Endothelial cell (in vitro differentiated cells): ENCODE measurements at regions not wholly inside any gene's neighbourhood (a gene's known extent, or its start where the extent isn't known, plus 50 kb on each side); places are given as distances from the start of the nearest gene placed in this dataset.

ENCODE experiments used
- DNase-seq: peaks from one replicate; pipeline ENCODE4 v3.0.0; 2021; ENCODE audit warnings: low spot score
- H3K27ac Mint-ChIP-seq: one replicate; pipeline ENCODE4 v1.8.0; 2021; ENCODE audit warnings: mixed read lengths, inconsistent platforms; ENCODE audit not compliant: unreplicated experiment
- H3K27me3 Mint-ChIP-seq: one replicate; pipeline ENCODE4 v1.8.0; 2021; ENCODE audit warnings: mild to moderate bottlenecking, moderate library complexity, mixed read lengths, inconsistent platforms; ENCODE audit not compliant: unreplicated experiment
- H3K36me3 Mint-ChIP-seq: one replicate; pipeline ENCODE4 v1.8.0; 2021; ENCODE audit warnings: mild to moderate bottlenecking, low read depth, mixed read lengths, inconsistent platforms; ENCODE audit not compliant: unreplicated experiment
- H3K4me1 Mint-ChIP-seq: one replicate; pipeline ENCODE4 v1.8.0; 2021; ENCODE audit warnings: mild to moderate bottlenecking, mixed read lengths, inconsistent platforms; ENCODE audit not compliant: unreplicated experiment
- H3K4me3 Mint-ChIP-seq: one replicate; pipeline ENCODE4 v1.8.0; 2021; ENCODE audit warnings: mild to moderate bottlenecking, mixed read lengths, inconsistent platforms; ENCODE audit not compliant: unreplicated experiment
- H3K9me3 Mint-ChIP-seq: one replicate; pipeline ENCODE4 v1.8.0; 2021; ENCODE audit warnings: mixed read lengths, inconsistent platforms; ENCODE audit not compliant: unreplicated experiment
- CTCF ChIP-seq: fragments of 200-600 bp; sonication (generic); IDR thresholded peaks from one replicate; pipeline ENCODE4 v1.5.0; 2021; ENCODE audit warnings: antibody characterized with exemption; ENCODE audit not compliant: unreplicated experiment

- Mint-ChIP-seq H3K36me3 (no peaks in the 10 kb centered on the region), H3K4me3 (no peak overlapping the region), H3K27ac (no peak overlapping the region), H3K27me3 (peaks cover 1% of the 10 kb centered on the region), H3K4me1 (peaks cover 2% of the 10 kb centered on the region), H3K9me3 (no peaks in the 10 kb centered on the region)
- DNase-seq, result no peak
- TF ChIP-seq CTCF, result no peak
Measured at GRCh38 chr2:129379411-129379810, 600.1 kb upstream of the RAB6C start.

GRCh38 chr2:129381789-129382188 lies 597.7 kb upstream of the RAB6C start:
- Mint-ChIP-seq H3K27ac (no peak overlapping the region), H3K9me3 (no peaks in the 10 kb centered on the region), H3K36me3 (no peaks in the 10 kb centered on the region), H3K4me3 (no peak overlapping the region), H3K27me3 (no peaks in the 10 kb centered on the region), H3K4me1 (no peaks in the 10 kb centered on the region)
- TF ChIP-seq CTCF, result no peak
- no peak for DNase-seq

GRCh38 chr2:129388870-129389269 lies 590.6 kb upstream of the RAB6C start:
- Mint-ChIP-seq H3K36me3 (no peaks in the 10 kb centered on the region), H3K27ac (no peak overlapping the region), H3K9me3 (no peaks in the 10 kb centered on the region), H3K4me3 (no peak overlapping the region), H3K27me3 (no peaks in the 10 kb centered on the region), H3K4me1 (no peaks in the 10 kb centered on the region)
- TF ChIP-seq CTCF, result no peak
- no peak for DNase-seq

- Mint-ChIP-seq H3K4me1 (no peaks in the 10 kb centered on the region), H3K4me3 (no peak overlapping the region)
Measured at GRCh38 chr2:129393816-129394215, 585.6 kb upstream of the RAB6C start.

GRCh38 chr2:129396980-129397599 lies 582.4 kb upstream of the RAB6C start:
- no peak overlapping the region for H3K4me3 Mint-ChIP-seq
- H3K27me3 Mint-ChIP-seq, result no peaks in the 10 kb centered on the region
- peak; percentile 50 for DNase-seq
- H3K36me3 Mint-ChIP-seq, result no peaks in the 10 kb centered on the region
- no peaks in the 10 kb centered on the region for H3K4me1 Mint-ChIP-seq
- H3K27ac Mint-ChIP-seq, result no peak overlapping the region
- no peaks in the 10 kb centered on the region for H3K9me3 Mint-ChIP-seq
- TF ChIP-seq CTCF, result peak; percentile 38

More at GRCh38 chr2:129393816-129394215, 585.6 kb upstream of the RAB6C start:
- no peak for DNase-seq
- H3K27ac Mint-ChIP-seq, result no peak overlapping the region
- H3K36me3 Mint-ChIP-seq, result no peaks in the 10 kb centered on the region
- no peaks in the 10 kb centered on the region for H3K9me3 Mint-ChIP-seq
- H3K27me3 Mint-ChIP-seq, result no peaks in the 10 kb centered on the region
- TF ChIP-seq CTCF, result no peak
